HG03460 (cell line): ENCODE measurements at regions not wholly inside any gene's neighbourhood (a gene's known extent, or its start where the extent isn't known, plus 50 kb on each side); places are given as distances from the start of the nearest gene placed in this dataset.
"Not testable (repeated sequence)": the region's sequence is repeated elsewhere in the genome, so short reads cannot be mapped to it uniquely, and the experiment has no call there.

Source experiments
- ATAC-seq: cut with Tn5 transposase; IDR thresholded peaks from one replicate; pipeline ENCODE4 v1.9.1; 2021; ENCODE audit not compliant: unreplicated experiment

GRCh38 chr11:109926941-109927340 lies 166.3 kb upstream of the ZC3H12C start:
- ATAC-seq = no peak

DNA sequence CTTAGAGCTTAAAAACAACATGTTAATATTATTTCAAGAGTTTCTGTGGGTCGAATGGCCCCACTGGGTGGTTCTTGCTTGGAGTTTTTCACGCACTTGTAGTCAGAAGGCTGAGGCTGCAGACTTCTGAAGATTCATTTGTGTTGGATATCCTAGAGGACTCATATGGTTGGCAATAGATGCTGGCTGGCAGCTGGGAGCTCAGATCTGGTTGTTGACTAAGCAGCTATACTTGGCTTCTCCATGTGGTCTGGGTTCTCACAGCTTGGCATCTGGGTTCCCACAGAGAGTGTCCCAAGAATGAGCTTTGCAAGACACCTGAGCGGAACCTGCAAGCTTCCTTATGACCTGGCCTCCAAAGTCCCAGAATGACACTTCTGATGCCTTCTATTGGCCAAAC lies 163.9 kb upstream of the ZC3H12C start:
- ATAC-seq = no peak

- no peak for ATAC-seq
These were observed 160.1 kb upstream of the ZC3H12C start for GRCh38 chr11:109933126-109933525.

GRCh38 chr11:109934151-109934550 lies 159.0 kb upstream of the ZC3H12C start:
- no peak for ATAC-seq

- no peak for ATAC-seq
These were observed 156.5 kb upstream of the ZC3H12C start for GRCh38 chr11:109936661-109937180.

- no peak for ATAC-seq
These were observed 155.2 kb upstream of the ZC3H12C start for GRCh38 chr11:109937968-109938367.

DNA sequence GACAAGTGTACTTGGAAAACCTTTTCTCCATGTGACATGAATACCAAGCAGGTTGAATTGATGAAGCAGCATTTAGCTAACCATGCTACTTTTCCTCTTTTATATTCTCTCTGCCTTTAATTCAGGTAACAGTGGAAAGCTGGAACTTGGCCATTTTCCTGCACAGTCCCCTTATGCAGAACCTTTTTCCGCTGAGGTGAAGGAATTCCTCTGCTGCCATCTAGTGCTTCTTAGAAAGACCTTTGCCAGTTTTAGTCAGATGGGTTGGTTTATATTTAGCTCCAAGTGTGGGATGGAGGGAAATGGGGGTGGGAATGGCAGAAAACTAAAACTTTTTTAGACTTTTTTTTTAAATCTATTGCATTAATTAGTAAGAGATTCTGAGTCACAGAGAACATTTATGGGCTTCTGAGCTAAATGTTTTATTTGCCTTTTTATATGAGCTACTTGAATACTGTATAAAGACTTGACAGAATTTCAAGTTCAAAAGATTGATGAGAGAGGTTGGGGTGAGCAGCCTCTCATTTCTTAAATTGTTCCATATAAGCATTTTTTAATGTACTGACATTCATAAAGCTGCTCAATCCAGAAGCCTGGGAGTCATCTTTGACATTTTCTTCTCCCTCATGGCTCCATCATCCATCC lies 153.9 kb upstream of the ZC3H12C start:
- ATAC-seq = no peak

DNA sequence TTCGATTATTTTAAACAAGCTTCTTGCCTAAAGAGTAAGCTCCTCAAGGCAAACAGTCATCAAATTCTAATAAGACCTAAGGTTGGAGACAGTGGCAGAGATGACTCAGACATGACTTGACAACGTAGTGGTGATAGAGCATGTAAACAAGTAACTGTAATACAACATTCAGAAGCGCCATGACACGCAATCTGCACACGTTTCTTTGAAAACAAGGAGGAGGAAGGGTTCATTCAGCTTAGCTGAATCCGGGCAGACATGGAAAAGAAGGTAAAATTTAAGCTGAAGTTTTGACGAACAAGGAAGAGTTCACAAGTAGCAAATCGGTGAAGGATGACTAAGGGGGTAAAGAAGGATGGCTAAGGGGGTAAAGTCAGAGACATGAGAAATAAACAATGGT lies 152.4 kb upstream of the ZC3H12C start:
- ATAC-seq = no peak

DNA sequence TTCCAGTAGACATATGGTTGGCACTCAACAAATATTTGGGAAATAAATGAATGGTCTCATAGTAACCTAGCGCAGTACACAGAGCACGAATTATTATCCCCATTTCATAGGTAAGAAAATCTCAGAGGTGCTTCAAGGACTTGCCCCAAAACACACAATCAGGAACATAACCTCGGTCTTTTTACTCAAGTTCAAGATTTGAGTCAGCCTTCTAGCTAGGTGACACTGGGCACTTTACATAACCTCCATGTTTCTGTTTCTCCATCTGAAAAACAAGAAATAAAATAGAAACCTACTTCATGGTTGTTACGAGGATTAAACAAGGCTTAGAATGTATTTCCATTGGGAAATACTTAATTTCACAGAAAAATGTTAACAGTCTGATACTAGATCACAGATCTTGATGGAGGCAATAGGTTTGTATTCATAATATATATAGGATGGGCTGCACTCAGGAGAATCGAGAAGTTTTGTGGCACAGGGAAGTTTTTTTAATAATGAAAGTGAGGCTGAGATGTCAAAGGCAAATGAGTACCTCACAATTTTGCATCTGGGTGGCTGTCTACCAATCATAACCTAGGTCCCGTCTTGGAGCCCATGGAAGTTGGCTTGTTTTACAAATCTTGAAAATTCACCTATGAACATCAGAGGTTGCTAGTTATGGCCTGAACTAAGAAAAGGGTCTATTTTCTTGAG lies 147.4 kb upstream of the ZC3H12C start:
- peak; percentile 62 for ATAC-seq

- ATAC-seq = peak; percentile 89
These were observed 146.8 kb upstream of the ZC3H12C start for GRCh38 chr11:109946322-109946846.

- ATAC-seq = no peak
These were observed 138.7 kb upstream of the ZC3H12C start for GRCh38 chr11:109954534-109954933.

- ATAC-seq = peak; percentile 78
These were observed 136.9 kb upstream of the ZC3H12C start for GRCh38 chr11:109956124-109956793.

DNA sequence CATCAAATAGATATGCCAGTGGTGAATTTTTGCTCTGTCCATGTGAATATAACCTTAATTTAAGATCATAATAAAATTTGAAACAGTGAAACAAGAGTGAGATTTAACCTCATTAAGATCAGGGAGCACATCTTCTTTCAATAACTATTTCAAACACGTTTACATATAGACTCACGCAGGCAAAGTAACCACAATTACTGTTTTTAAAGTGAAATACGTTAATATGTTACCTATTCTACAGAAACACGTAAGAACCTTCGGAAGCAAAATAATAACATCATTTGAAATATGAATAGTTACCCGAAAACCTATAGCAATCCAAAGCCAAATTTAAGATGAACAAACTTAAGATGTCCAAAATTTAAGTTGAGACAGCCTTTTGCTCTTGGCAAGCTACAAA lies 136.2 kb upstream of the ZC3H12C start:
- ATAC-seq = peak; percentile 63

DNA sequence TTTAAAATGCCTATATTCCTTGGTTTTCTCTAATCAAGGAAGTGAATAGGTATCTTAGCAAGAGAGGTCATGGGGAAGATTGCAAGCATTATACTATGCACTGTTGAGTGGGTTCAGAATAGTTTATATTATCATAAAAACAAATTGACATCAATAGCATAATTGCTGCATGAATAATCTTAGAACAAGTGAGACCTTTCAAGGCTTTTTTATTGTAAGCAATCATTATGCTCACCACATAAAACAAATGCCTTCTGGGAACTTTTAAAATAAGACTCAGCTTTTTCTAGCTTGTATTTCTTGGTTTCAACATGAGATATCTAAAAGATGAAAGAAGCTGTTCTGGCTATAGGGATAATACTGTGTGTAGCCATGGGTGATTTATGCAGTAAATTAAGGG lies 135.6 kb upstream of the ZC3H12C start:
- ATAC-seq = no peak

DNA sequence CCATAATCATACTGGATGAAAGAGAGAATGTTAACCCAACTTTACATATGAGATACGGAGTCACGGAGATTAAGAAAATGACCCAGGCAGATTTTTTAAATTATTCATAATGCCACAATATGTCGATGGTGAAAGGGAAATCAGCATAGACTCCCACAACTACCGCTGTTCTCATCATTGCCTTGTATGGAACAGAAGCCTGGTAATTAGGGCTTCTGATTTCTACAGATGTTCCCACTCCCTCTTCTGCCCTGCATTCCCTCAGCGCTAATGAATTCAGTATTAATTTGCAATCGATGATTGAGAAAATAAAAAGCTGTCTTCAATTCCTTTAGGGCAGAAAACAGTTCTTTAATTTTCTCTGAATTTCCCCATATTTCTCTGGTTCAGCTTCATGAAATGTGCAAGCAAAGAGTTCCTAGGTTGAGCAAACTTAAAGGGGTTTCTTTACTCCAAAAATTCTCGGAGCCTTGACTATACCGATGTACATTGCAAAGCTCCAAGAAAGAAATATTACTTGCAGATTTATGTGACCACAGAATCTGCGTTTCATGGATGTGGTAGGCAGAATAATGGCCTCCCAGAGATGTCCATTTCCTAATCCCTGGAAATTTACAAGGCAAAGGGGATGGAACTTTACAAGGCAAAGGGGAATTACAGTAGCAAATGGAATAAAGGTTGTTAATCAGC lies 134.9 kb upstream of the ZC3H12C start:
- ATAC-seq = no peak

DNA sequence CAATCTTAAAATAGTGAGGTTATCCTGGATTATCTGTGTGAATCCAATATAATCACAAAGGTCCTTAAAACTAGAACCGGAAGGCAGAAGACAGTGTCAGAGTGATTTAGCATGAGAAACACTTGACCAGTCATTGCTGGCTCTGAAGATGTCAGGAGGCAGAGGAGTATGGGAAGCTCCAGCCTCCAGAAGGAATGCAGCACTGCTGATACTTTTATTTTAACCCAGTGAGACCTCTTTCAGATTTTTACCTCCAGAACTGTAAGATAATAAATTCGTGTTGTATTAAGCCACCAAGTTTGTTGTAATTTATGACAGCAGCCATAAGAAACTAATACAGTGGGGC lies 134.4 kb upstream of the ZC3H12C start:
- no peak for ATAC-seq

GRCh38 chr11:109960831-109961230 lies 132.4 kb upstream of the ZC3H12C start:
- no peak for ATAC-seq

DNA sequence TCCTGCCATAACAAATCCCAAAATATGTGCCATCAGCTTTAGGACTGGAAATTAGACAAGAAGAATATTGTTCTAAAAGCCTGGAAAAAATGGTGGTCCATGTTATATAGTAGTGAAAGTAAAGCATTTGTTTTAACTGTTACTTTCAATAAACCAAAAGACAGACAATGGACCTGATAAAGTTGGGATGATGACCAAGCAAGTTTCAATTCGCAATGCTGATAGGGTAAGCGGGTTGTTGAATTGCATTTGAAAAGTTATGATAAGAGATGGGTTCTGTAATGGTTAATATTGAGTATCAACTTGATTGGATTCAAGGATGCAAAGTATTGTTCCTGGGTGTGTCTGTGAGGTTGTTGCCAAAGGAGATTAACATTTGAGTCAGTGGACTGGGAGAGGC lies 131.9 kb upstream of the ZC3H12C start:
- ATAC-seq = no peak

- ATAC-seq = no peak
These were observed 130.1 kb upstream of the ZC3H12C start for GRCh38 chr11:109963101-109963500.

DNA sequence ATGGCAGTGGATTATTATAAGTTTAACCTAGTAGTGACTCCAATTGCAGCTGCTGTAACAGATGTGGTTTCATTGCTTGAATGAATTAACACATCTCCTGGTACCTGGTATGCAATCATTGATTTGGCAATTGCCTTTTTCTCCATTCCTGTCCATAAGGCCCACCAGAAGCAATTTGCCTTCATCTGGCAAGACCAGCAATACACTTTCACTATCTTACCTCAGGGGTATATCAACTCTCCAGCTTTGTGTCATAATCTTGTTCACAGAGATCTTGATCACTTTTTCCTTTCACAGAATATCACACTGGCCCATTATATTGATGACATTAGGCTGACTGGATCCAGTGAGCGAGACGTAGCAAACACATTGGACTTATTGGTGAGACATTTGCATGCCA lies 128.7 kb upstream of the ZC3H12C start:
- no peak for ATAC-seq

- ATAC-seq = not testable (repeated sequence)
These were observed 127.7 kb upstream of the ZC3H12C start for GRCh38 chr11:109965445-109965844.
